A673 (cell line): ENCODE measurements at regions not wholly inside any gene's neighbourhood (a gene's known extent, or its start where the extent isn't known, plus 50 kb on each side); places are given as distances from the start of the nearest gene placed in this dataset.

Source experiments
- BruUV-seq: library from RNA; stranded (reverse); fragments of 400-500 nt; replicated peaks from 2 replicates; lab custom pipeline; 2021; lab: Mats Ljungman, UMichigan
- CTCF ChIA-PET: fragments of 300-600 bp; sonication (Branson Sonifier 250); formaldehyde crosslinking; loops from one replicate; lab custom pipeline; 2022; ENCODE audit warnings: antibody characterized with exemption; lab: Charles Lee
- POLR2A ChIA-PET: fragments of 300-600 bp; sonication (Branson Sonifier 250); formaldehyde crosslinking; loops from one replicate; lab custom pipeline; 2022; ENCODE audit warnings: antibody characterized with exemption; ENCODE audit not compliant: low non-redundant PET; lab: Charles Lee
- DNase-seq: peaks from one replicate; pipeline ENCODE4 v3.0.0-alpha.2; 2015; ENCODE audit warnings: low spot score
- H3K27ac ChIP-seq: fragments of 200-600 bp; sonication (generic); 2 replicates; pipeline ENCODE4 v1.5.1; 2016; ENCODE audit warnings: mixed run types, low read depth, mild to moderate bottlenecking, mixed read lengths, antibody characterized with exemption, low read length; ENCODE audit not compliant: poor library complexity, severe bottlenecking
- H3K27me3 ChIP-seq: fragments of 200-600 bp; sonication (generic); replicated peaks from 2 replicates; pipeline ENCODE4 v1.6.1; 2017; ENCODE audit warnings: mixed run types, low read depth, mild to moderate bottlenecking, mixed read lengths, antibody characterized with exemption, low read length; ENCODE audit not compliant: insufficient read depth, poor library complexity
- H3K36me3 ChIP-seq: fragments of 200-600 bp; sonication (generic); 2 replicates; pipeline ENCODE4 v1.6.1; 2016; ENCODE audit warnings: mixed run types, mild to moderate bottlenecking, mixed read lengths, antibody characterized with exemption, low read length; ENCODE audit not compliant: insufficient read depth, poor library complexity, severe bottlenecking
- H3K4me1 ChIP-seq: fragments of 200-600 bp; sonication (generic); 2 replicates; pipeline ENCODE4 v1.6.1; 2017; ENCODE audit warnings: mixed run types, mild to moderate bottlenecking, mixed read lengths, antibody characterized with exemption, low read length; ENCODE audit not compliant: insufficient read depth, poor library complexity, severe bottlenecking
- H3K4me3 ChIP-seq: fragments of 200-600 bp; sonication (generic); 2 replicates; pipeline ENCODE4 v1.5.1; 2016; ENCODE audit warnings: low read depth, mixed run types, mild to moderate bottlenecking, mixed read lengths, low read length; ENCODE audit not compliant: poor library complexity, severe bottlenecking
- H3K9me3 ChIP-seq: fragments of 200-600 bp; sonication (generic); 2 replicates; pipeline ENCODE4 v1.6.1; 2016; ENCODE audit warnings: mixed run types, low read depth, mild to moderate bottlenecking, mixed read lengths, antibody characterized with exemption, low read length; ENCODE audit not compliant: poor library complexity, severe bottlenecking
- CTCF ChIP-seq: fragments of 300-800, 200-600 bp; sonication (generic); conservative IDR thresholded peaks from 2 replicates; pipeline ENCODE4 v1.5.1; 2017; ENCODE audit warnings: low read depth, mild to moderate bottlenecking, antibody characterized with exemption, low read length, moderate library complexity, mixed read lengths
- EZH2 ChIP-seq: fragments of 200-600 bp; sonication (generic); IDR thresholded peaks from 2 replicates; pipeline ENCODE4 v1.6.1; 2017; ENCODE audit warnings: borderline replicate concordance, low read depth, mild to moderate bottlenecking, mixed read lengths, antibody characterized with exemption, low read length; ENCODE audit not compliant: poor library complexity, severe bottlenecking
- intact Hi-C: fragments of 100-400 bp; cut with micrococcal nuclease; formaldehyde crosslinking; loops from one replicate; pipeline ENCODE4 v1.10.0; 2022; ENCODE audit not compliant: unreplicated experiment

GRCh38 chr1:38743184-38743583 is 116.4 kb downstream of the RRAGC start:
- ChIA-PET CTCF (no interaction called here), POLR2A (no interaction called here)
- BruUV-seq: no TSS peak
- no peak for TF ChIP-seq EZH2
- no peak for TF ChIP-seq CTCF
- Histone ChIP-seq H3K4me3 (no peak overlapping the region), H3K27me3 (no peaks in the 10 kb centered on the region), H3K27ac (no peak overlapping the region), H3K4me1 (peaks cover 11% of the 10 kb centered on the region), H3K9me3 (no peaks in the 10 kb centered on the region), H3K36me3 (no peaks in the 10 kb centered on the region)
- DNase-seq: no peak
- intact Hi-C loops: no loop called here

GRCh38 chr1:38741341-38741740 is 118.2 kb downstream of the RRAGC start:
- ChIA-PET POLR2A (no interaction called here), CTCF (no interaction called here)
- Histone ChIP-seq H3K27ac (no peak overlapping the region), H3K4me1 (peaks cover 3% of the 10 kb centered on the region), H3K4me3 (no peak overlapping the region), H3K36me3 (no peaks in the 10 kb centered on the region), H3K27me3 (no peaks in the 10 kb centered on the region), H3K9me3 (no peaks in the 10 kb centered on the region)
- BruUV-seq: no TSS peak
- DNase-seq: no peak
- TF ChIP-seq EZH2 (no peak), CTCF (no peak)
- intact Hi-C loops: no loop called here

GRCh38 chr1:38740487-38740886 is 119.1 kb downstream of the RRAGC start:
- Histone ChIP-seq H3K27me3 (no peaks in the 10 kb centered on the region), H3K9me3 (no peaks in the 10 kb centered on the region), H3K36me3 (no peaks in the 10 kb centered on the region), H3K27ac (no peak overlapping the region), H3K4me3 (no peak overlapping the region), H3K4me1 (no peaks in the 10 kb centered on the region)
- no peak for TF ChIP-seq CTCF
- TF ChIP-seq EZH2: no peak
- ChIA-PET CTCF (no interaction called here), POLR2A (no interaction called here)
- BruUV-seq: no TSS peak
- DNase-seq: no peak
- intact Hi-C loops: no loop called here
